Hematopoietic multipotent progenitor cell (in vitro differentiated cells): ENCODE measurements at regions not wholly inside any gene's neighbourhood (a gene's known extent, or its start where the extent isn't known, plus 50 kb on each side); places are given as distances from the start of the nearest gene placed in this dataset.

Experiments
- DNase-seq, 3 donors: peaks; one replicate each; pipeline ENCODE4 v3.0.0-alpha.2; 2011 to 2015; ENCODE audit warnings: low read depth in 2 of 3, low spot score in 2 of 3

GRCh38 chr4:126687655-126688358 is 945.0 kb upstream of the INTU start:
- DNase-seq = no peak

DNA sequence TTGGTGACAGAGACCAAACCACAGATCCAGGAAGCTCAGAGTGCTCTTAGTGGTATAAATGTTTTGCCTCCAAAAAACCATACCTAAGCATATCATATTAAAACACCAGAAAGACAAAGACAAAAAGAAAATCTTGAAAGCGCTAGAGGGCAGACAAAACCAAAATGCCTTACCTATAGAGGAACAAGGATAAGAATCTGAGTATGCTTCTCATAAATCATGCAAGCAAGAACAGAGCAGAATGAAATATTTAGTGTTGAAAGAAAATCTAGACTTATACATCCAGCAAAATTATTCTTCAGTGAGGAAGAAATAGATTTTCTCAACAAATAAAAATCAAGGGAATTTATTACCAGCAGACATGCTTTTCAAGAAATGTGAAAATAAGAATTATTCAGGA is 941.0 kb upstream of the INTU start:
- no peak for DNase-seq

DNA sequence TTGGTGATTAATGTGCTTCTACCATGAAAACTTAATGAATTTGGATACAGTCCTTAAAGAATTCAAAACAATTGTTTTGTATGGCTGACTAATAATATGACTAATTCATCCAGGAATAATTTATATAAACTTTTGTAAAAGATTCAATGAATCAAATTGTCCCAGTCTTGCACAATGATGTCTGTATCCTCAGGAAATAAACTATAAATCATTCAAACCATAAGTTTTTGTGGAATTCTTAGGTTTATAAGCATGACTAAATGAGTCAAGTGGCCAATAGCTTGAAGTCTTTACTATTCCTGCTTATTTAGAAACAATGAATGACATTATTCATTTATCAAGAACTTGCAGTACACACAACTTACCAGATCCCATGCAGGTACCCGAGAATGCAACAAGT is 935.0 kb upstream of the INTU start:
- no peak for DNase-seq

- DNase-seq = no peak
Observed at GRCh38 chr4:126698224-126698623, 934.5 kb upstream of the INTU start.

DNA sequence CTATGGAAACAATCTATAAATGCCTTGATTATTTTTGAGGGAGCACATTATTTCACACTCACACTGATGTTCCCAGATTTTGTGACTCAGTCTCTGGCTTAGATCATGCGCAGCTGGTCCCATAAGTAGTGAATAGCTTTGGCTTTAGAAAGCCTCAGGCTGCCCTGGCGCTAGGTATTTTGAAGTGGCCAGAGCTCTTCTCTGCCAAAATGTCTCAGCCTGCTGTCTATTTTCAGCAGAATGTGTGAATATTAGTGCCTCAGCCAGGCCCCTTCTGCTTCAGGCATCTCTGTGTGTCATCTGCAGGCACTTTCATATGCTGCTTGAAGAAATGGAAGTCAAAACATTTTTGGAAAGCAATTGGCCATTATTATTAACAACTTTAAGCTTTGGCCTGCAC is 931.0 kb upstream of the INTU start:
- DNase-seq = no peak

DNA sequence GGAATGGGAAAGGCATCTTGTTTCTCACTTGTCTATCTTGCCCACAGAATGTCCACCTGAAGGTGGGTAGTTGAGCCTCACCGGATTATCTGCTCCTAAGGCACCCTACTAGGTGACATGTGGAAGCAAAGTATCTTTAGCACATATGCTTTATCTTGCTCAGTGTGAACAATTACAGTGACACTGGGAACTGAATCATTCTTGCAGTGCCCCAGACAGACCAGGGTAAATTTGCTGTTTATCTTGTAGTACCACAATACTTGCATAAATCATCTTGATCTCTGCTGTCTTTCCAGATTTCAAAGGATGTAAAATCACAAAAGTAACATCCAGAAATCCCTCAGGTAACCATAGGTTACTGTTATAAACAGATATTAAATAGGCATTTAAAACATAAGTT is 930.0 kb upstream of the INTU start:
- no peak for DNase-seq

- DNase-seq = no peak
Observed at GRCh38 chr4:126705266-126705665, 927.5 kb upstream of the INTU start.

DNA sequence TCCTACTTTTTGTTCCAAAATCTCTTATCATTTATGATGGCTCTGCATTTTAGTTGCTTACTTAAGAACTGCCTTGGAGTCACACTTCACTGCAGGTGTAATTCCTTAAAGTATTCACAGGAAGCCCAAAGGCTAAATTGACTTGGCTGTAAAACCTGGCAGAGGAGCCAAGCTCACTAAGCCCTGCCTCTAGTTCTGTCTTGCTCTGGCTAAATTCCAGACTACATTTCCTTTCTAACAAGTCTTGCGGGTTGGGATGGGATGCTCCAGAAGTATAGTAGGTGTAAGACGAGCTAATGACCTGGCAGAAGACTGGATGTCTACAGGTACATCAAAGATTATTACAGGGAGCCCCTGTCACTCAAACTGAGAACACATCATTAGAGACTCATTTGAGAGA is 924.0 kb upstream of the INTU start:
- DNase-seq = no peak

- DNase-seq = no peak
Observed at GRCh38 chr4:126710935-126711334, 921.8 kb upstream of the INTU start.

- DNase-seq = no peak
Observed at GRCh38 chr4:126715067-126715466, 917.7 kb upstream of the INTU start.

- DNase-seq = no peak
Observed at GRCh38 chr4:126715681-126716080, 917.1 kb upstream of the INTU start.

DNA sequence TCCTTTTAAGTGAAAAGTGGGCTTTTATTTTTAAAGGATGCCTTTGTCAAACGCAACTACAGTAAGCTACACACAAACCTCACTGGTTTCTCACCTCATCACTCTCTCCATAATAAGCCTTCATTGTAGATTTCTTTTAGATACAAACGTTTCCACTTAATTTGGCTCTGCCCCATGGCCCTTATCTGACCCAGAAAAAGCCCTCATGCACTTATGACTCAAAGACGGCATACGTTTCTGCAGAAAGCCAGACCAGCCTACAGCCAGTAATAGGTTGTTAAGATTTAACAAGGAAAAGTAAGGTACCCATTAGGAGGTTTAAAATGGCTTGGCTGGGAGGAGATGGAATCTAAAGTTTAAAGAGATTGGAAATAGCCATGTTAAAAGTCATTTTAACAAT is 914.6 kb upstream of the INTU start:
- DNase-seq = no peak

GRCh38 chr4:126719852-126720251 is 912.9 kb upstream of the INTU start:
- DNase-seq = no peak

DNA sequence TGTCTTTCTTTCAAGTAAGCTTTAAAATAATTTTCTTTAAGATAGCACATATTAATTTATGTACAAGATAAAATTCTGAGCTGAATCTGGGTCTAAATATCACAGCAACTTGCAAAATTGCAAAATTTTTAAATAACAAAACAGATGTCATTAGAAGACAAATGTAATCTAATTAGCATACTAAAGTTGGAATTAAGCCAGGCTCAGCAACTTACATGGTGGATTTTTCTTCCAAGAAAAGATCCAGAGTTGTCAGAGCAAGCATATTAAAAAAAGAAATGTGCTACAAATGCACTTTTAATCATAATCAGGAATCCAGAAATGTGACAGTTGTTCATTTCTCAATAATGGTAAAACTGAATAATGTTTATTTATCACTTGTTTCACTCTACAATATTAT is 906.9 kb upstream of the INTU start:
- DNase-seq = no peak

- DNase-seq = no peak
Observed at GRCh38 chr4:126727461-126727860, 905.3 kb upstream of the INTU start.

GRCh38 chr4:126731062-126731461 is 901.7 kb upstream of the INTU start:
- DNase-seq = no peak

DNA sequence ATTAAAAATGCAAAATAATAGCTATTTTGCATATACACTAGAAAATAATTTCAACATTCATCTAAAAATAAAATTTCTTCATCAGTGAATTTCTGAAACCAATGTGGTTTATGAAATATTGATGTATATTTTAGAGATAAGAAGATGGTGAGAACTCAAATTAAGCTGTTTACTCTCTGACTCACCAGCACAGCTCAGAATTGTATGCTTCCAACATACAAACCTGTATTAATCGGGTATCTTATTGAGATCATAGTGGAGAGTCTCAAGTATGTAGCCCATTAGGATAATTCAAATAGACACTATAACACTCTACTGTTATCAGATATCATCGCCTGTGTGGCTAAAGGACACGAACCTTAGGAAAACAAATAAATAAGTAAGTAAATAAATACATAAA is 899.5 kb upstream of the INTU start:
- DNase-seq = no peak

DNA sequence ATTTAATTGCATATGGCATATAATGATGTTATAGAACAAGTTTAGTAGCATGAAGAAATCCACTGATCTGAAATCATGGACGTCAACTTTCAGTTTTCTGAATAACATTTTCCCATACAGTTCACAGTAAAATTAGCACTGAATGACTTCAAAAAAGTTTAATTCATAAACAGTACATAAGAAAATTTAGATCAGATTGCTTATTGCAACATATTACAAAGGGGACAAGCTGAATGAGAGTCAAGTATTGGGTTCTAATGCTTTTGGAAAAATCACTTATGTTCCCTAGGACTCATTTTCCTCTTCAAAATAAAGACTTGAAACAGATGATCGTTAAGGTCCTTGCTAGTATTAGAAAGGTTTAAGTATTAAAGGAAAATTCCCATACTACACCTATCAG is 898.3 kb upstream of the INTU start:
- no peak for DNase-seq

GRCh38 chr4:126735294-126736132 is 897.2 kb upstream of the INTU start:
- DNase-seq = no peak

DNA sequence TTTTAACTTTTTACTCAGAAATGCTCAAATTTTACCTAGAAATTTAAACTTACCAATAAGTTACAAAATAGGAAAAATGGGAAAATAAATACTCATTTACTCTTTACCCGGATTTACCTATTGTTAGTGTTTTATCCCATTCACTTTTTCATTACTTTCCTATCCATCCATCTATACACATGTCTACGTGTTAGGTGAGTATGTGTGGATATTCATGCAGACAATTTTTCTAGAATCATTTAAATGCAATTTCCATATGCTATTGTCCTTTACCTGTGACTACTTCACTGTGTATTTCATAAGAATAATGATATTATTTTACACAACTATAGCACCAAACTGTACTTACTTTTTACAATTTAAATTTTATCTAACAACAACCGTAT is 896.6 kb upstream of the INTU start:
- DNase-seq = no peak

- no peak for DNase-seq
Observed at GRCh38 chr4:126737899-126738526, 894.7 kb upstream of the INTU start.

DNA sequence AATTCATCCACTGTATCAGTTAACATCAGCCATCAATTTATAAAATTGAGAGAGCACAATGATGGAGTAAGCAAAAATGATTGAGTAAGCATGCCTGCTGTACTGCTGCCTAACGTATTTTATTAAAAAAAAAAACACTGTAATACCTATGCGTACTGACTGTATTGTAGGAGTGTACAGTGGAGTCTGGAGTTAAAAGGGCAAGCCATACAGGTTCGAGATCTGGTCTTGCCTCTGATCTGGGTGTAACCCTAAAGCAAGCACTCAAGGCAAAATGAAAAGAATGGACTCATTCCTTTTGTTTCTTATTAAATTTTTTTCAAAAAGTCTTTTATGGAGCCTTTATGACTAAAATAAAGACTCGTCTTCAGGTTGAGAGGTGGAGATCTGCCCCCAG is 894.2 kb upstream of the INTU start:
- DNase-seq = no peak
